ENCODE measurements at regions not wholly inside any gene's neighbourhood (a gene's known extent, or its start where the extent isn't known, plus 50 kb on each side); places are given as distances from the start of the nearest gene placed in this dataset.

DNA sequence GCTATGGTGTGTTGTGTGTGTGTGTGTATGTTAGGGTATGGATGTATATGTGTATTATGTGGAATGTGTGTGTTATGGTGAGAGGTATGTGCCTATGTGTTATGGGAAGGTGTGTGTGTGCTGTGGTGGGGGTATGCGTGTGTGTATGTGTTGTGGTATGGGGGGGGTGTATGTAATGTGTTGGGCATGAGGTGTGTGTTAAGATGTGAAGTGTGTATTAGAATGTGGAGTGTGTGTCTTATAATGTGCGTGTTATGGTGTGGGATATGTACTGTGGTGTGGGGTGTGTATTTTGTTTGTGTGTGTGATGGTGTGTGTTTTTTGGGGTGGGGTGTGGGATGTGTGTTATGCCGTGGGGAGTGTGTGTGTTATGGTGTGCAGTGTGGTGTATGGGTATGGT lies 242.5 kb downstream of the RHOU start:
- no peak for DNase-seq (ENCODE audit: low spot score)

DNA sequence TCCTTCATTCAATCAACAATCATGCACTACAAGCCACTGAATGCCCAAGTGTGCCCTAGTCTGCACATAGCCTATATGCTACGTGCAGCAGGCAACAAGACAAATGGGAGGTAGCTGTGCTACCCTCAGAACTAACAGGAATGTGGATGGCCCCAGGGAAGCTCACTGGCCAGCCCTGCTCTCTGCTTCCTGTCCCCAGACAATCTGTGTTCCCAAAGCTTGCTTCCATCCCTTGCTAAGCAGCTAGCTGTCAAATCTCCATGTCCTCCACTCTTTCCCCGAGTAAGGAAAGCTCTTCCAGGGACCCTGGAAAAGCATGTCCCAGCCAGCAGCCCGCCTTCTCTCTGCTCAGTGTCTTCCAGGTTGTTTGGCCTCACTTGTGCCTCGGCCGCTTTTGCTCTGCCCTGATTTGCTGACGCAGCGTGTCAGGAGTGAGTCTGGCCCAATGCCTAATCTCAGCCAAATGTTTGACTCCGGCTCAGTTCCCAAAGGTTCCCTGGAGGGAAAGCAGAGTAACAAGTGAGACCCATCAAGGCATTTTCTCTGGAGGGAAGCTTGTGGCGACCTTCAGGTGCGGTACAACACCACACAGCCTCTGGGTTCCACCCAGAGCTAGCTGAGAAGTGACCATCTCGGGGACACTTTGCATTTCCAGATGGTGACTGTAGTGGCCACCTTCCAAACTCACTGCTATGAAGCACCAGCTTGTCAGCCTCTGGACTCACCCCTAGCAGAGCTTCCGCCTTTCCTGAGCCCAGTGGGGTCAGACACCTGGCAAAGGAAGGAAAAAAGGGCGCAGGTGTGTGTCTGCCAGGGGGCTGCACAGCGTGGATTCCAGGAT lies 243.4 kb downstream of the RHOU start:
- DNase-seq (ENCODE audit: low spot score), result no peak

DNA sequence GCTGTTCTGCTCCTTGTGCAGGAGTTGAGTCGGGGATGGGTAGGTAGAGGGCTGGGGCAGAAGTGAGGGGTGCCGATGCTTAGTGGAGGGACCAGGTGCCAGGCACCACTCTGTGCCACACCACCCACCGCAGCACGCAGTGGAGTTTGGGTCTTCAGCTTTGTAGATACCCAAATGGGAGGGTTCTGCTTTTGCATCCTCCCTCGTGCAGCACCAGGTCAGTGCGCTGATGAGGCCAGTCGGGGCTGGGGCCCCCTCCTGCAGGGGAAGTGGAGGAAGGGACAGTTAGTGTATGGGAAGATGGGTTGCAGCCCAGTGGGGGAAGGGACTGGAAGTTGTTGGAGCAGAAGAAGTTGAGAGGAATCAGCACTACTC lies 244.0 kb downstream of the RHOU start:
- no peak for DNase-seq (ENCODE audit: low spot score)

- no peak for DNase-seq (ENCODE audit: low spot score)
Measured at GRCh38 chr1:228979774-228980173, 244.5 kb downstream of the RHOU start.

- DNase-seq (ENCODE audit: low spot score), result no peak
Measured at GRCh38 chr1:228980232-228980937, 245.1 kb downstream of the RHOU start.

DNA sequence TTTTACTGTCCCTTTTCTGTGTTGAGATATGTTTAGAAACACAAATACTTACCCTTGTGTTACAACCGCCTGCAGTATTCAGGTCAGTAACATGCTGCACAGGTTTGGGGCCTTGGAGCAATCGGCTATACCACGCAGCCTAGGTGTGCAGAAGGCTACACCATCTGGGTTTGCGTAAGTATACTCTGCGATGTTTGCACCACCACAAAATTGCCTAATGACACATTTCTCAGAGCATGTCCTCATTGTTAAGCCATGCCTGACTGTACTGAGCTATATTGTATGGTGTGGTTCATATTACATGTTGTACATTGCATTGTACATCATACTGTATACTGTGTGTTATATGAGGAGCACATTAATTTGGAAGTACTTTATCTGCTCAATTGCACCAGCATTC lies 247.4 kb downstream of the RHOU start:
- DNase-seq (ENCODE audit: low spot score), result no peak

- peak; percentile 13 for DNase-seq (ENCODE audit: low spot score)
Measured at GRCh38 chr1:228983231-228983660, 248.0 kb downstream of the RHOU start.

- no peak for DNase-seq (ENCODE audit: low spot score)
Measured at GRCh38 chr1:228983661-228984060, 248.4 kb downstream of the RHOU start.

- no peak for DNase-seq (ENCODE audit: low spot score)
Measured at GRCh38 chr1:228984107-228984506, 248.8 kb downstream of the RHOU start.

DNA sequence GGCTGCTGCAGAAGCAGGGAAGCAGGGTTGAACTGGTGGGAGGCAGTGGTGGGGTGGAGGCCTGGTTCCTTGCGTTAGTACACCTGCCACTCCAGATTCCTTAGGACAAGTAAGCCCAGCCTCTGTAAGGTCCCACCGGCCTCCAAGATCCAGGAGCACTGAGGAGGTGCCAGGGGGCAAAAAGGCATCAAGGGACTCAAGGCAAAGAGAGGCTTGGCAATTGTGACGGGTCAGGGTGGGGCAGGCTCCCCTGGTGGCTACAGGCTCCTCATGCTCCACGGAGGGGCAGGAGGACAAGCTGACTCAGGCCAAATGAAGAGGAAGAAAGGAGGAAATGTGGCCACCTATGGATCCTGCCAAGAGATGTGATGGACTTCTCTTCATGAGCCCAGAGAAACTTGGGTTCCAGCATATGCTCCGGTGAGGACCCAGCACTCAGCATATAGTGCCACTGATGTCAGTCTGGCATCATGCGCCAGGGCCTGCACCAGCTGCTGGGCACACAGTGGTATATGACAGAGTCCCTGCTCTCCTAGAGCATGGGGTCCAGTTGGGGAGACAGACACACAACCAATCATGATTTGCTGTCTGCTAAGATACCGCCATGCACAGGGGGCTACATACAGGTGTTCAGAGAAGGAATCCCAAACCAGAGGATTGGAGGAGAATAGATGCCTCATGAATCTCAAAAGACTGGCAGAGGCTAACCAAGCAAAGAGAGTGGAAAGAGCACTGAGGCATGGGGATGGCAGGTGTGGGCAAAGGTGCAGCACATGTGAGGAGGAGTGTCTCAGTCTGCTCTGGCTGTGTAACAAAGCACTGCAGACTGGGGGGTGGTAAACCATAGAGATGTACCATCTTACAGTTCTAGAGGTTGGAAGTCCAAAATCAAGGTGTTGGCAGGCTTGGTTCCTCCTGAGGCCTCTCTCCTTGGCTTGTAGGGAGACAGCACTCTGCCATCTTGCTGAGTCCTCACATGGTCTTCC lies 249.7 kb downstream of the RHOU start:
- no peak for DNase-seq (ENCODE audit: low spot score)

GRCh38 chr1:228985661-228986060 lies 250.4 kb downstream of the RHOU start:
- DNase-seq (ENCODE audit: low spot score), result no peak

DNA sequence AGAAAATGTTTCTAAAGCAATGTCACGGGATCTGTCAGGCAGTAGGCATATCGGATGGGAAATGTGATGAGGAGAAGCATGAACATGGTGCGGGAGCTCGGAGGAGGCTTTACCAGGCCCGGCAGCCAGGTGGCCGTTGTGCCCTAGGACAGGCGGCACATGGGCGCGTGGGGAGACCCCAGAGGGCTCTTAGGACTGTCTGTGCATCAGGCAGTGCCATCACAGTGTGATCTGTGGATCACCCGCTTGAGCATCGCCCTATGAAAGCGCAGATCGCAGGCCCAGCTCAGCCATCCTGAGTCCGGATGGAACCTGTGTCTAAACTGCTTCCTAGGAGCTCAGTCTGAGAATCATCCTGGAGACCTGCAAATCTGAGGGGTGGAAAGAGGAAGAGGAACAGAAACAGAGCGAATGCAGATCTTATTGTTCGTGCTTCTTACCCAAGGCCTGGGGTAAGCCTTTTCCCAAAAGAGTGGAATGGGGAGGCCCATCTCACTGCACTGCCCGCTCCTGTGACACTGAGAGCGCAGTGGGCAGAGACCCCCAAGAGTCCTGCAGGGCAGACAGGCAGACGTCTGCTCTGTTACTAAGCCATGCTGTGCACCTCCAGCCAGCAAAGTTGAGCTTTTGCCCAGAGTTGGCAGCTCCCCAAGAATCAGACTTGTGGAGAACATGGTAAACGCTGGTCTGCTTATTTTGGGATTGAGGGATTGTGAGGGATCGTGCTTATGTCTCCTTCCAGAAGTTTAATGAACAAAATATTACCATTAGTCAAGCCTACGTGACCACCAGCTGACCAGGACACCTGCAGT lies 251.0 kb downstream of the RHOU start:
- DNase-seq (ENCODE audit: low spot score), result no peak

GRCh38 chr1:228987286-228987685 lies 252.0 kb downstream of the RHOU start:
- no peak for DNase-seq (ENCODE audit: low spot score)

- DNase-seq (ENCODE audit: low spot score), result no peak
Measured at GRCh38 chr1:228987736-228988506, 252.6 kb downstream of the RHOU start.

DNA sequence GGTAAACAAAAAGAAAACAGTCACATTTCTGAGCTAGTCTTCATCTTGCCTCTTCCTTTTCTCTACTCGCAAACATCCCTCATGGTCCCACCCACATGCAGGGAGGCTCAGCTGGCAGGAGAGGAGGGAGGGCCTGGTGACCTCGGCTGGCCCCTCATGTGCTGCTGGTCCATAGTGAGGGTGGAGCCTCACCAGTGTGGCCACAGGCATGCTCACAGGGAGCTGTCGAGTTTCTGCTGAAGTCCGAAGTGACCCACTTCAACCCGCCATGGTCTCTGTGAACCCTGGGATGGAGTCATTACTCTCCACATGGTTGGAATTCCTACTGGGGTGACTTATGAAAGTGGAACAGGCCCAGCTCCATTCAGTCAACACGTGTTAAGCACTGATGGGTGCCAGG lies 253.4 kb downstream of the RHOU start:
- no peak for DNase-seq (ENCODE audit: low spot score)

DNA sequence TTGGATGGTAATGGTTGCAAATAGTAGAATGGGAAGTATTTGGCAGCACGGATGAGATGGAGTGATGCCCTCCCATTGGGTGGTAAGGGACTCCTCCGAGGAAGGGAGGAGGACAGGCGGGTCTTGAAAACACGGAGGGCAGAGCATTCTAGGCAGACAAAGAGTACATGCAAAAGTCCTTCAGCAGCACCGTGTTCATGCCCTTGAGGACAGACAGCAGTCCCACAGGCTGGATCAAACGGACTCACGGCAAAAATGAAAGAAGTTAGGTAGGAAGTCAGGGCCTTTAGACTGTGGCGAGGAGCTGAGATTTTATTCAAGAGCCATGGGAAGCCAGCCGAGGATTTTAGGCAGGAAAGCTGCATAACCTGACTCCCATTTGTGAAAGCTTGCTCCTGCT lies 253.9 kb downstream of the RHOU start:
- DNase-seq (ENCODE audit: low spot score), result no peak

GRCh38 chr1:228989676-228989991 lies 254.4 kb downstream of the RHOU start:
- DNase-seq (ENCODE audit: low spot score), result no peak

GRCh38 chr1:228989992-228990827 lies 254.9 kb downstream of the RHOU start:
- peak; percentile 8 for DNase-seq (ENCODE audit: low spot score)

- no peak for DNase-seq (ENCODE audit: low spot score)
Measured at GRCh38 chr1:228990906-228991569, 255.8 kb downstream of the RHOU start.

All from kidney capillary endothelial cell (primary cell).